K562 (cell line): ENCODE measurements at regions not wholly inside any gene's neighbourhood (a gene's known extent, or its start where the extent isn't known, plus 50 kb on each side); places are given as distances from the start of the nearest gene placed in this dataset.

ENCODE experiments used
- ATAC-seq: fragments of 200-7000 bp; cut with Tn5 transposase; 3 replicates; pipeline ENCODE4 v1.9.1; 2020; ENCODE audit warnings: moderate library complexity
- BruUV-seq: library from RNA; stranded (reverse); fragments of 400-500 nt; replicated peaks from 2 replicates; lab custom pipeline; 2021; lab: Mats Ljungman, UMichigan
- CTCF ChIA-PET: fragments of 300-600 bp; formaldehyde crosslinking; extraction: SDS; loops from one replicate; lab custom pipeline; 2021; ENCODE audit warnings: low intra/inter-chr PET ratio; lab: Yijun Ruan, JAX
- POLR2A ChIA-PET: fragments of 300-600, 350-650 bp; sonication (Branson Sonifier 250); formaldehyde crosslinking; extraction: SDS; loops from one replicate; lab custom pipeline; 2021; ENCODE audit warnings: antibody characterized with exemption, inconsistent platforms; lab: Yijun Ruan, JAX
- DNase-seq, 4 experiments: peaks; one replicate each; pipeline versions ENCODE4 v3.0.0 to v3.0.0-alpha.2; 2011 to 2018; ENCODE audit warnings: low spot score in 3 of 4, mixed read lengths in 3 of 4; ENCODE audit errors: extremely low read depth in 1 of 4
- FAIRE-seq: peaks from 2 replicates; lab custom pipeline; 2011; peaks lifted over from hg19 to GRCh38; lab: Jason Lieb, UNC
- H2AFZ ChIP-seq: 2 replicates; pipeline ENCODE4 v1.6.0; 2011; ENCODE audit warnings: low read depth, low read length, control low read depth, inconsistent platforms
- H3K27ac ChIP-seq: fragments of 200-600 bp; 3 replicates; pipeline ENCODE4 v1.8.0; 2011; ENCODE audit warnings: low read depth, mild to moderate bottlenecking, control low read depth, inconsistent platforms, low read length, moderate library complexity, mixed read lengths; ENCODE audit errors: extremely low read depth
- H3K27me3 ChIP-seq, 2 experiments: fragments of 300-600 bp in 1 of 2; 2 replicates in 1 of 2; 3 replicates in 1 of 2; pipeline versions ENCODE4 v1.6.0 to v1.8.0; 2011; ENCODE audit warnings: inconsistent platforms in 2 of 2, low read length in 2 of 2, mild to moderate bottlenecking in 1 of 2, mixed read lengths in 1 of 2, moderate library complexity in 1 of 2; ENCODE audit not compliant: control insufficient read depth in 2 of 2, insufficient read depth in 2 of 2
- H3K36me3 ChIP-seq: fragments of 300-600 bp; 3 replicates; pipeline ENCODE4 v1.8.0; 2011; ENCODE audit warnings: mild to moderate bottlenecking, low read length, inconsistent platforms; ENCODE audit not compliant: control insufficient read depth, insufficient read depth
- H3K4me1 ChIP-seq, 2 experiments: fragments of 200-600 bp in 1 of 2; replicated peaks in 1 of 2; 2 replicates in 1 of 2; 3 replicates in 1 of 2; pipeline versions ENCODE4 v1.5.1 to v1.8.0; 2011; ENCODE audit warnings: inconsistent platforms in 2 of 2, low read length in 2 of 2, mild to moderate bottlenecking in 1 of 2, mixed read lengths in 1 of 2, moderate library complexity in 1 of 2; ENCODE audit not compliant: control insufficient read depth in 2 of 2, insufficient read depth in 2 of 2
- H3K4me2 ChIP-seq: 2 replicates; pipeline ENCODE4 v1.6.1; 2011; ENCODE audit warnings: low read length, control low read depth, inconsistent platforms, mixed read lengths; ENCODE audit not compliant: insufficient read depth
- H3K4me3 ChIP-seq: fragments of 200-600 bp; sonication (generic), shearing (Covaris generic); 2 replicates; pipeline ENCODE4 v1.5.1; 2016; ENCODE audit warnings: control low read depth, inconsistent platforms
- H3K79me2 ChIP-seq: fragments of 200-600 bp; 3 replicates; pipeline ENCODE4 v1.8.0; 2011; ENCODE audit warnings: low read length, inconsistent platforms; ENCODE audit not compliant: control insufficient read depth, insufficient read depth
- H3K9ac ChIP-seq, 2 experiments: 2 replicates each; pipeline versions ENCODE4 v1.6.0 to v1.6.1; 2011; ENCODE audit warnings: low read depth in 2 of 2, low read length in 2 of 2, control low read depth in 1 of 2, inconsistent platforms in 1 of 2, mild to moderate bottlenecking in 1 of 2, mixed read lengths in 1 of 2; ENCODE audit not compliant: insufficient read depth in 1 of 2
- H3K9me1 ChIP-seq: one replicate; pipeline ENCODE4 v1.6.0; 2011; ENCODE audit warnings: inconsistent platforms, mild to moderate bottlenecking, low read length, moderate library complexity; ENCODE audit not compliant: control insufficient read depth, insufficient read depth
- H3K9me3 ChIP-seq: replicated peaks from 2 replicates; pipeline ENCODE4 v1.5.1; 2011; ENCODE audit warnings: low read depth, low read length, inconsistent platforms; ENCODE audit not compliant: control insufficient read depth, insufficient read depth
- H4K20me1 ChIP-seq: replicated peaks from 2 replicates; pipeline ENCODE4 v1.6.1; 2011; ENCODE audit warnings: low read length, inconsistent platforms, mixed read lengths; ENCODE audit not compliant: control insufficient read depth, insufficient read depth
- E2F5 ChIP-seq: sonication (generic); formaldehyde crosslinking; IDR thresholded peaks from 2 replicates; pipeline ENCODE4 v1.8.0; 2022; ENCODE audit warnings: mild to moderate bottlenecking, missing genetic modification reagents
- FOXK2 ChIP-seq, 2 experiments: fragments of 450-650 bp; IDR thresholded peaks in 1 of 2; conservative IDR thresholded peaks in 1 of 2; 2 replicates each; pipeline ENCODE4 v1.6.1; 2016; ENCODE audit warnings: low read depth in 2 of 2, mild to moderate bottlenecking in 1 of 2
- PRMT5 ChIP-seq: sonication (generic); formaldehyde crosslinking; IDR thresholded peaks from 2 replicates; pipeline ENCODE4 v1.5.0; 2020; ENCODE audit warnings: missing genetic modification reagents
- THRA ChIP-seq: fragments of 450-650 bp; IDR thresholded peaks from 2 replicates; pipeline ENCODE4 v1.6.1; 2017; ENCODE audit warnings: mild to moderate bottlenecking, moderate library complexity
- ZBTB43 ChIP-seq: sonication (generic); formaldehyde crosslinking; IDR thresholded peaks from 2 replicates; pipeline ENCODE4 v1.8.0; 2023; ENCODE audit warnings: mild to moderate bottlenecking, missing genetic modification reagents
- ZNF121 ChIP-seq: sonication (generic); formaldehyde crosslinking; conservative IDR thresholded peaks from 2 replicates; pipeline ENCODE4 v1.8.0; 2022; ENCODE audit warnings: missing genetic modification reagents
- ZNF263 ChIP-seq: sonication (generic); formaldehyde crosslinking; IDR thresholded peaks from 2 replicates; pipeline ENCODE4 v1.8.0; 2022; ENCODE audit warnings: mild to moderate bottlenecking, missing genetic modification reagents, borderline replicate concordance
- ZNF445 ChIP-seq: fragments of 250-450 bp; sonication (Bioruptor Pico); IDR thresholded peaks from 2 replicates; pipeline ENCODE4 v1.4.0; 2020; ENCODE audit warnings: low read depth, mild to moderate bottlenecking, moderate library complexity
- WGBS: fragments of 100-300 bp; shearing (Covaris generic); methylation state at CpG from one replicate; pipeline ENCODE4 v1.1.6; 2016; ENCODE audit warnings: low coverage, mixed read lengths; ENCODE audit not compliant: insufficient coverage; ENCODE audit errors: missing lambda C conversion rate; 5-methylcytosine and 5-hydroxymethylcytosine counted together
- in situ Hi-C: fragments of 300-500 bp; cut with MboI; formaldehyde crosslinking; loops from 4 replicates; pipeline ENCODE4 v1.15.0; 2018; ENCODE audit warnings: inconsistent platforms, mixed read lengths
- intact Hi-C: fragments of 100-400 bp; cut with micrococcal nuclease; formaldehyde crosslinking; loops from 2 replicates; pipeline ENCODE4 v1.14.2; 2022

- intact Hi-C loops (no loop called here), in situ Hi-C loops (no loop called here)
- FAIRE-seq (no peak), DNase-seq (no peak), ATAC-seq (no peak)
- POLR2A ChIA-PET, result no interaction called here
- Histone ChIP-seq H3K4me3 (no peak overlapping the region), H3K9me1 (no peaks in the 10 kb centered on the region), H3K27me3 (no peaks in the 10 kb centered on the region), H3K27ac (no peak overlapping the region), H3K9ac (no peak overlapping the region), H3K36me3 (no peaks in the 10 kb centered on the region), H4K20me1 (no peaks in the 10 kb centered on the region), H3K79me2 (no peaks in the 10 kb centered on the region), H3K4me1 (no peaks in the 10 kb centered on the region), H3K9me3 (peaks cover 2% of the 10 kb centered on the region; the same call in 1 of the 2 replicates), H3K4me2 (no peak overlapping the region), H2AFZ (no peak overlapping the region)
- WGBS, result 0% methylated on average over 1 of the region's 1 CpG
- CTCF ChIA-PET, result no interaction called here
- no TSS peak for BruUV-seq
- no peak for TF ChIP-seq E2F5 (CRISPR knock-in tag)
- no peak for TF ChIP-seq ZNF263 (CRISPR knock-in tag)
- TF ChIP-seq ZNF445 (CRISPR knock-in tag), result no peak
- no peak for TF ChIP-seq ZBTB43 (CRISPR knock-in tag)
- TF ChIP-seq THRA, result no peak
- TF ChIP-seq FOXK2 (conservative IDR thresholded peaks at IDR 0.05 in 1 of 2, IDR thresholded peaks at IDR 0.05 in 1 of 2; ENCODE audit: low read depth in 2 of 2), result no peak
- no peak for TF ChIP-seq PRMT5 (CRISPR knock-in tag)
- TF ChIP-seq ZNF121, result no peak
Observed at GRCh38 chr12:88820012-88820411, 239.7 kb upstream of the KITLG start.
